Caco-2 (cell line): ENCODE measurements at regions not wholly inside any gene's neighbourhood (a gene's known extent, or its start where the extent isn't known, plus 50 kb on each side); places are given as distances from the start of the nearest gene placed in this dataset.
A peak's percentile ranks its signal among the peaks of the same experiment; 100 is the strongest.

ENCODE experiments used
- BruUV-seq: library from RNA; stranded (reverse); fragments of 400-500 nt; replicated peaks from 2 replicates; lab custom pipeline; 2021; lab: Mats Ljungman, UMichigan
- CTCF ChIA-PET: fragments of 300-600 bp; sonication (Branson Sonifier 250); formaldehyde crosslinking; loops from one replicate; lab custom pipeline; 2022; ENCODE audit warnings: antibody characterized with exemption; lab: Charles Lee
- POLR2A ChIA-PET: fragments of 300-600 bp; sonication (Branson Sonifier 250); formaldehyde crosslinking; loops from one replicate; lab custom pipeline; 2022; ENCODE audit warnings: antibody characterized with exemption; lab: Charles Lee
- DNase-seq, 2 experiments: peaks; one replicate each; pipeline versions ENCODE4 v3.0.0 to v3.0.0-alpha.2; 2020 to 2022
- H3K27me3 ChIP-seq: replicated peaks from 2 replicates; pipeline ENCODE4 v1.6.0; 2011; ENCODE audit warnings: low read length; ENCODE audit not compliant: control insufficient read depth, insufficient read depth
- H3K36me3 ChIP-seq: 2 replicates; pipeline ENCODE4 v1.5.1; 2011; ENCODE audit warnings: low read length; ENCODE audit not compliant: control insufficient read depth, insufficient read depth
- H3K4me1 ChIP-seq: fragments of 250-450 bp; sonication (Bioruptor Pico); 2 replicates; pipeline ENCODE4 v1.5.1; 2020; ENCODE audit warnings: mild to moderate bottlenecking
- H3K4me3 ChIP-seq: 2 replicates; pipeline ENCODE4 v1.5.1; 2011; ENCODE audit warnings: low read depth, mild to moderate bottlenecking, control low read depth, low read length
- H3K9me3 ChIP-seq: fragments of 250-450 bp; sonication (Bioruptor Pico); 2 replicates; pipeline ENCODE4 v1.5.1; 2020; ENCODE audit warnings: mild to moderate bottlenecking, moderate library complexity
- H3K27ac Mint-ChIP-seq: one replicate; pipeline ENCODE4 v1.8.0; 2022; ENCODE audit warnings: mixed read lengths; ENCODE audit not compliant: unreplicated experiment
- H3K27me3 Mint-ChIP-seq: one replicate; pipeline ENCODE4 v1.8.0; 2022; ENCODE audit warnings: mixed read lengths; ENCODE audit not compliant: insufficient read depth, unreplicated experiment
- H3K36me3 Mint-ChIP-seq: one replicate; pipeline ENCODE4 v1.8.0; 2022; ENCODE audit warnings: mild to moderate bottlenecking, mixed read lengths; ENCODE audit not compliant: insufficient read depth, unreplicated experiment
- H3K4me1 Mint-ChIP-seq: one replicate; pipeline ENCODE4 v1.8.0; 2022; ENCODE audit warnings: low read depth, mixed read lengths; ENCODE audit not compliant: unreplicated experiment
- H3K4me3 Mint-ChIP-seq: one replicate; pipeline ENCODE4 v1.8.0; 2022; ENCODE audit warnings: mild to moderate bottlenecking, moderate library complexity, mixed read lengths; ENCODE audit not compliant: unreplicated experiment
- H3K9me3 Mint-ChIP-seq: one replicate; pipeline ENCODE4 v1.8.0; 2022; ENCODE audit warnings: mixed read lengths; ENCODE audit not compliant: unreplicated experiment
- intact Hi-C: fragments of 100-400 bp; cut with micrococcal nuclease; formaldehyde crosslinking; loops from one replicate; pipeline ENCODE4 v1.10.0; 2022; ENCODE audit not compliant: unreplicated experiment
- TF ChIP-seq, protein P1 (sequence below), 2 experiments: fragments of 200-600 bp in 1 of 2; IDR thresholded peaks; 1 replicate in 1 of 2; 2 replicates in 1 of 2; pipeline versions ENCODE4 v1.5.1 to v1.8.0; 2011 to 2022; ENCODE audit warnings: antibody characterized with exemption in 1 of 2, control low read depth in 1 of 2, inconsistent platforms in 1 of 2, low read depth in 1 of 2, low read length in 1 of 2, mild to moderate bottlenecking in 1 of 2, moderate library complexity in 1 of 2; ENCODE audit not compliant: insufficient read depth in 1 of 2, severe bottlenecking in 1 of 2, unreplicated experiment in 1 of 2

DNA sequence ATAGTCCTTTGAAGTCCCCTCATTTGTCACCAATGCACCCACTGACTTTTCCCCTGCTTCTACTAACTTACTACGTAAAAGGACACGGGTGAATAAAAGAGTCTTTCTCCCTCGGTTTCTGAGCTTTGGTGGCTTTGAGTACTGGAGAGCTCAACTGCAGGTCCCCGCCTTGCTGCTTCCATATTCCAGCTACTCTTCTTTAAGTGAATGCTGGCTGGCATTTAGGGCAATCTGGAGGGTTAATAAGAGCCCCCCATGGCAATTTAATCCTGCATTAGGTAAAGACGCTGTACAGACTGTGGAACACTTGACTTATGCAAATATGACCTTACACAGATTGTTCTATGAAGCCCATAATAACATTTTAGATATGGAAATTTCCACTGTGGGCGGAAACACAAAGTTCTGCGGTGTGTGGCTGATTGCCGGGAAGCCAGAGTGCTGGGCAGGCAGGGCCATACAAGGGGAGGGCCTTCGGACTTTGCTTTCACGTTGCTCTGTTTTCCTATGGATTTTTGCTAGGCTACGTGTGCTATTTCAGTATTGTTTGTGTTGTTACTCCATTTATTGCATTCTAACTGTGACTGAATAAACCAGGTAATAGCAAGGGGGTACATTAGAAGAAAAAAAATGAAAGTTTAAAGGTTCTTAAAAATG, 97.5 kb downstream of the SLC10A2 start:
- H3K9me3 ChIP-seq = 0 out of 2 replicates have a peak, but pooled peaks cover 2% of the 10 kb centered on the region
- no peaks in the 10 kb centered on the region for H3K36me3 Mint-ChIP-seq
- ChIA-PET CTCF (no interaction called here), POLR2A (no interaction called here)
- H3K4me3 ChIP-seq = no peak overlapping the region
- no peaks in the 10 kb centered on the region for H3K4me1 ChIP-seq
- no peak overlapping the region for H3K4me3 Mint-ChIP-seq
- TF ChIP-seq, protein P1, sequence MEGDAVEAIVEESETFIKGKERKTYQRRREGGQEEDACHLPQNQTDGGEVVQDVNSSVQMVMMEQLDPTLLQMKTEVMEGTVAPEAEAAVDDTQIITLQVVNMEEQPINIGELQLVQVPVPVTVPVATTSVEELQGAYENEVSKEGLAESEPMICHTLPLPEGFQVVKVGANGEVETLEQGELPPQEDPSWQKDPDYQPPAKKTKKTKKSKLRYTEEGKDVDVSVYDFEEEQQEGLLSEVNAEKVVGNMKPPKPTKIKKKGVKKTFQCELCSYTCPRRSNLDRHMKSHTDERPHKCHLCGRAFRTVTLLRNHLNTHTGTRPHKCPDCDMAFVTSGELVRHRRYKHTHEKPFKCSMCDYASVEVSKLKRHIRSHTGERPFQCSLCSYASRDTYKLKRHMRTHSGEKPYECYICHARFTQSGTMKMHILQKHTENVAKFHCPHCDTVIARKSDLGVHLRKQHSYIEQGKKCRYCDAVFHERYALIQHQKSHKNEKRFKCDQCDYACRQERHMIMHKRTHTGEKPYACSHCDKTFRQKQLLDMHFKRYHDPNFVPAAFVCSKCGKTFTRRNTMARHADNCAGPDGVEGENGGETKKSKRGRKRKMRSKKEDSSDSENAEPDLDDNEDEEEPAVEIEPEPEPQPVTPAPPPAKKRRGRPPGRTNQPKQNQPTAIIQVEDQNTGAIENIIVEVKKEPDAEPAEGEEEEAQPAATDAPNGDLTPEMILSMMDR (IDR thresholded peaks at IDR 0.05; ENCODE audit: insufficient read depth in 1 of 2, low read depth in 1 of 2, low read length in 1 of 2, severe bottlenecking in 1 of 2, unreplicated experiment in 1 of 2) = no peak
- H3K36me3 ChIP-seq = no peaks in the 10 kb centered on the region
- peak in 1 of 2 experiments; percentile 2 for DNase-seq
- H3K9me3 Mint-ChIP-seq = no peaks in the 10 kb centered on the region
- H3K27ac Mint-ChIP-seq = no peak overlapping the region
- intact Hi-C loops = no loop called here
- H3K27me3 ChIP-seq = no peaks in the 10 kb centered on the region
- H3K27me3 Mint-ChIP-seq = no peaks in the 10 kb centered on the region
- H3K4me1 Mint-ChIP-seq = no peaks in the 10 kb centered on the region
- BruUV-seq = no TSS peak

DNA sequence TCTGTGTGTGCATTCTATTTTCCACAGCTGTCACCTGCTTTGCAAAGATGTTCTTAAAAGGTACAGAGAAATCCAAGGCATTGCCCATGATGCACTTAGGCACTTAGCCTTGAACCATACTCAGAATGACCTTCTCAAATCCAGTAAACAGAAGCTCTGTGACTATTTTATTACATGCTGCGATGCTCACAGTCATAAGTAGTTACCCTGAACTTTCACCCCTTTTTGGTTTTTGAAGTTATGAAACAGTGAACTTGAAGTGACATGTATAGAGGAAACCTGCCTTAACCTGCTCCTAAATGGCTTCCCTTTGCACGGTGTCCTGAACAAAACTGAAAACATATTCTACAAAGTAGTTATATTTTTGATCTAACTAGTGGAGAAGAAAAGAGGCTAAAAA, 100.4 kb downstream of the SLC10A2 start:
- Mint-ChIP-seq H3K4me1 (no peaks in the 10 kb centered on the region), H3K27me3 (peaks cover 9% of the 10 kb centered on the region), H3K4me3 (no peak overlapping the region), H3K9me3 (no peaks in the 10 kb centered on the region), H3K36me3 (no peaks in the 10 kb centered on the region), H3K27ac (no peak overlapping the region)
- Histone ChIP-seq H3K36me3 (no peaks in the 10 kb centered on the region), H3K9me3 (0 out of 2 replicates have a peak, but pooled peaks cover 2% of the 10 kb centered on the region), H3K4me3 (no peak overlapping the region), H3K27me3 (no peaks in the 10 kb centered on the region), H3K4me1 (no peaks in the 10 kb centered on the region)
- intact Hi-C loops = no loop called here
- ChIA-PET CTCF (no interaction called here), POLR2A (no interaction called here)
- BruUV-seq = no TSS peak
- TF ChIP-seq, protein P1 (IDR thresholded peaks at IDR 0.05; ENCODE audit: insufficient read depth in 1 of 2, low read depth in 1 of 2, low read length in 1 of 2, severe bottlenecking in 1 of 2, unreplicated experiment in 1 of 2) = no peak
- DNase-seq = no peak

DNA sequence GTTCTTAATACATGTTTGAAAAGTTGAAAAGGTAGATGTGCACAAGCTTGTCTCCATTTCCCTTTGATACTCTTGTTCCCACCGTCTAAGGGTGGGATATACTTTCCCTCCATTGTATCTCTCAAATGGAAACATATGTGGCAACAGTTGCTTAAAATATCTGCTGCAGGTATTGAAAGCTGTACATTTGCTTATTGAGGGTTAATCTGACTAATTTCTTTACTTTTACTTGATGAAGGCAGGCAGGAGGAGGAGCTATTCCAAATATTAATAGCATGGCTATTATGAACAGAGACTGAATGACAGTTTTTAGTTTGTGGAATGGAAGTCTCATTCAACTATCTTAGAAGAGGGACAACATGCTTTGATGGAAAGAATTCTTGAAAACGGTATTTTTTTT, 103.8 kb downstream of the SLC10A2 start:
- Histone ChIP-seq H3K9me3 (no peaks in the 10 kb centered on the region), H3K36me3 (no peaks in the 10 kb centered on the region), H3K4me1 (no peaks in the 10 kb centered on the region), H3K27me3 (no peaks in the 10 kb centered on the region), H3K4me3 (no peak overlapping the region)
- TF ChIP-seq, protein P1 (IDR thresholded peaks at IDR 0.05; ENCODE audit: insufficient read depth in 1 of 2, low read depth in 1 of 2, low read length in 1 of 2, severe bottlenecking in 1 of 2, unreplicated experiment in 1 of 2) = no peak
- peaks cover 14% of the 10 kb centered on the region for H3K27me3 Mint-ChIP-seq
- H3K4me3 Mint-ChIP-seq = no peak overlapping the region
- no peaks in the 10 kb centered on the region for H3K9me3 Mint-ChIP-seq
- no peaks in the 10 kb centered on the region for H3K4me1 Mint-ChIP-seq
- BruUV-seq = no TSS peak
- H3K27ac Mint-ChIP-seq = no peak overlapping the region
- ChIA-PET POLR2A (interaction anchor here (0.5 kb wide), 1 partner anchor 32 kb away, joined by 4 read pairs; no protein-coding TSS in a partner anchor), CTCF (no interaction called here)
- intact Hi-C loops = no loop called here
- no peaks in the 10 kb centered on the region for H3K36me3 Mint-ChIP-seq
- no peak for DNase-seq
